Transverse colon (tissue), 4 donors: ENCODE measurements at regions not wholly inside any gene's neighbourhood (a gene's known extent, or its start where the extent isn't known, plus 50 kb on each side); places are given as distances from the start of the nearest gene placed in this dataset.

Experiments used
- DNase-seq: peaks from one replicate; pipeline ENCODE4 v3.0.0-alpha.2; 2019
- H3K27ac ChIP-seq, 4 donors: fragments of 200-600 bp; sonication (generic); 2 replicates each; pipeline ENCODE4 v1.5.1; 2016 to 2018; ENCODE audit warnings: inconsistent platforms in 4 of 4
- H3K27me3 ChIP-seq: fragments of 200-600 bp; sonication (generic); 2 replicates; pipeline ENCODE4 v1.5.1; 2017; ENCODE audit warnings: inconsistent platforms
- H3K36me3 ChIP-seq, 4 donors: fragments of 200-600 bp; sonication (generic); 2 replicates each; pipeline ENCODE4 v1.5.1; 2017 to 2019; ENCODE audit warnings: inconsistent platforms in 4 of 4
- H3K4me1 ChIP-seq, 4 donors: fragments of 200-600 bp; sonication (generic); 2 replicates each; pipeline ENCODE4 v1.5.1; 2017 to 2020; ENCODE audit warnings: inconsistent platforms in 4 of 4
- H3K4me3 ChIP-seq, 4 donors: fragments of 200-600 bp; sonication (generic); 1 replicate in 1 of 4; 2 replicates in 3 of 4; pipeline versions ENCODE4 v1.5.1 to v1.6.1; 2017 to 2019; ENCODE audit warnings: inconsistent platforms in 4 of 4
- H3K9me3 ChIP-seq, 2 donors: fragments of 200-600 bp; sonication (generic); 2 replicates each; pipeline ENCODE4 v1.5.1; 2017 to 2019; ENCODE audit warnings: inconsistent platforms in 2 of 2
- CTCF ChIP-seq, 5 experiments: fragments of 200-600 bp in 3 of 5; fragments of 450-650 bp in 2 of 5; sonication (generic) in 3 of 5; IDR thresholded peaks; 1 replicate in 2 of 5; 2 replicates in 3 of 5; pipeline ENCODE4 v1.5.1; 2016 to 2017; ENCODE audit warnings: antibody characterized with exemption in 5 of 5, inconsistent platforms in 3 of 5, mild to moderate bottlenecking in 2 of 5, moderate library complexity in 1 of 5
- EP300 ChIP-seq: sonication (generic); formaldehyde crosslinking; IDR thresholded peaks from one replicate; pipeline ENCODE4 v1.6.1; 2017; ENCODE audit warnings: antibody characterized with exemption, low read depth
- POLR2A ChIP-seq: fragments of 450-650 bp; IDR thresholded peaks from one replicate; pipeline ENCODE4 v1.6.1; 2016; ENCODE audit warnings: antibody characterized with exemption, mild to moderate bottlenecking, moderate library complexity
- POLR2AphosphoS5 ChIP-seq, 3 donors: sonication (generic); formaldehyde crosslinking; IDR thresholded peaks; one replicate each; pipeline ENCODE4 v1.6.1; 2016; ENCODE audit warnings: antibody characterized with exemption in 3 of 3
- WGBS, 2 donors: methylation state at CpG; one replicate each; pipeline ENCODE4 v1.1.5; 2018; ENCODE audit warnings: low coverage in 1 of 2; 5-methylcytosine and 5-hydroxymethylcytosine counted together
- in situ Hi-C, 4 donors: fragments of 200-750 bp; cut with MboI; loops; one replicate each; pipeline versions ENCODE4 v1.15.0 to v1.15.1; 2017; ENCODE audit warnings: low sequenced_read_pairs in 3 of 4, low pct_ligation_motif_present in 1 of 4, low pct_unique_long_range_greater_than_20kb in 1 of 4
- intact Hi-C: fragments of 100-400 bp; cut with DNase I; formaldehyde crosslinking; loops from one replicate; pipeline ENCODE4 v1.15.1; 2023; ENCODE audit warnings: low total_unique reads

GRCh38 chr13:34587576-34587975 lies 354.5 kb upstream of the NBEA start:
- in situ Hi-C loops = no loop called here

GRCh38 chr13:34588362-34588761 lies 353.7 kb upstream of the NBEA start:
- in situ Hi-C loops (no loop called here), intact Hi-C loops (no loop called here)
- Histone ChIP-seq H3K27ac (no peak overlapping the region), H3K9me3 (no peaks in the 10 kb centered on the region), H3K27me3 (no peaks in the 10 kb centered on the region), H3K36me3 (no peaks in the 10 kb centered on the region), H3K4me1 (no peaks in the 10 kb centered on the region), H3K4me3 (no peak overlapping the region)
- 88% methylated on average over 7 of the region's 7 CpGs; no CpG with 5 or more reads in 1 of the 2 donors for WGBS, 2 donors
- no peak for DNase-seq
- TF ChIP-seq CTCF (IDR thresholded peaks at IDR 0.05) (no peak), EP300 (no peak)

More at GRCh38 chr13:34587576-34587975, 354.5 kb upstream of the NBEA start:
- intact Hi-C loops = no loop called here
- Histone ChIP-seq H3K27me3 (no peaks in the 10 kb centered on the region), H3K9me3 (no peaks in the 10 kb centered on the region), H3K27ac (no peak overlapping the region), H3K4me1 (no peaks in the 10 kb centered on the region), H3K4me3 (no peak overlapping the region), H3K36me3 (no peaks in the 10 kb centered on the region)
- TF ChIP-seq CTCF (IDR thresholded peaks at IDR 0.05) (no peak), POLR2A (no peak), POLR2AphosphoS5 (IDR thresholded peaks at IDR 0.05) (no peak), EP300 (no peak)
- DNase-seq = no peak
- 36 to 38% methylated on average over 2 to 3 of the region's 3 CpGs for WGBS, 2 donors

GRCh38 chr13:34589581-34589980 lies 352.5 kb upstream of the NBEA start:
- in situ Hi-C loops (no loop called here), intact Hi-C loops (no loop called here)
- no peak for DNase-seq
- H3K27me3 ChIP-seq = no peaks in the 10 kb centered on the region
- TF ChIP-seq POLR2A (no peak), POLR2AphosphoS5 (IDR thresholded peaks at IDR 0.05) (no peak), CTCF (IDR thresholded peaks at IDR 0.05) (no peak), EP300 (no peak)
- H3K9me3 ChIP-seq = no peaks in the 10 kb centered on the region
- 78 to 88% methylated on average over 3 of the region's 3 CpGs for WGBS, 2 donors
- H3K36me3 ChIP-seq = no peaks in the 10 kb centered on the region
- no peak overlapping the region for H3K27ac ChIP-seq
- H3K4me3 ChIP-seq = no peak overlapping the region
- no peaks in the 10 kb centered on the region for H3K4me1 ChIP-seq

- intact Hi-C loops (no loop called here), in situ Hi-C loops (no loop called here)
- no peak for DNase-seq
- Histone ChIP-seq H3K4me3 (no peak overlapping the region), H3K36me3 (no peaks in the 10 kb centered on the region), H3K4me1 (no peaks in the 10 kb centered on the region), H3K27me3 (no peaks in the 10 kb centered on the region), H3K27ac (no peak overlapping the region), H3K9me3 (no peaks in the 10 kb centered on the region)
- no peak for TF ChIP-seq CTCF (IDR thresholded peaks at IDR 0.05)
- no peak for TF ChIP-seq POLR2A
- no peak for TF ChIP-seq POLR2AphosphoS5 (IDR thresholded peaks at IDR 0.05)
- TF ChIP-seq EP300 = no peak
- WGBS, 2 donors = 62 to 71% methylated on average over 3 of the region's 3 CpGs
These were observed 350.9 kb upstream of the NBEA start for GRCh38 chr13:34591129-34591528.
